ENCODE measurements at regions not wholly inside any gene's neighbourhood (a gene's known extent, or its start where the extent isn't known, plus 50 kb on each side); places are given as distances from the start of the nearest gene placed in this dataset.
"Not testable (repeated sequence)": the region's sequence is repeated elsewhere in the genome, so short reads cannot be mapped to it uniquely, and the experiment has no call there.

- TF ChIP-seq ZFP30 (CRISPR knock-in tag; IDR thresholded peaks at IDR 0.05) (no peak), PPARA (CRISPR knock-in tag; IDR thresholded peaks at IDR 0.05; ENCODE audit: borderline replicate concordance) (no peak), ISL1 (CRISPR knock-in tag; IDR thresholded peaks at IDR 0.05) (no peak)
These were observed 238.9 kb upstream of the ADCY2 start for GRCh38 chr5:7157083-7157482.

GRCh38 chr5:7169240-7169878 is 226.6 kb upstream of the ADCY2 start:
- TF ChIP-seq PPARA (CRISPR knock-in tag; IDR thresholded peaks at IDR 0.05; ENCODE audit: borderline replicate concordance) (no peak), TCF4 (CRISPR knock-in tag; IDR thresholded peaks at IDR 0.05; ENCODE audit: borderline replicate concordance) (no peak), SNAI2 (CRISPR knock-in tag; IDR thresholded peaks at IDR 0.05) (no peak), GLIS3 (CRISPR knock-in tag; IDR thresholded peaks at IDR 0.05) (no peak), OSR1 (CRISPR knock-in tag; IDR thresholded peaks at IDR 0.05) (no peak), ESRRG (CRISPR knock-in tag; IDR thresholded peaks at IDR 0.05) (no peak), TOX (CRISPR knock-in tag; IDR thresholded peaks at IDR 0.05; ENCODE audit: borderline replicate concordance) (no peak), ARNTL (CRISPR knock-in tag; IDR thresholded peaks at IDR 0.05; ENCODE audit: borderline replicate concordance, low read depth) (no peak), ZFP3 (CRISPR knock-in tag; IDR thresholded peaks at IDR 0.05) (no peak)
- ATAC-seq = no peak

More at GRCh38 chr5:7157083-7157482, 238.9 kb upstream of the ADCY2 start:
- ATAC-seq = no peak

- ATAC-seq = not testable (repeated sequence)
These were observed 225.2 kb upstream of the ADCY2 start for GRCh38 chr5:7170785-7171184.

- ATAC-seq = no peak
- TF ChIP-seq ZFP30 (CRISPR knock-in tag; IDR thresholded peaks at IDR 0.05) = no peak
- TF ChIP-seq PPARA (CRISPR knock-in tag; IDR thresholded peaks at IDR 0.05; ENCODE audit: borderline replicate concordance) = no peak
- TF ChIP-seq CSDC2 (CRISPR knock-in tag; IDR thresholded peaks at IDR 0.05) = no peak
- TF ChIP-seq BACH2 (CRISPR knock-in tag; IDR thresholded peaks at IDR 0.05; ENCODE audit: borderline replicate concordance) = no peak
- no peak for TF ChIP-seq ZNF8 (CRISPR knock-in tag; IDR thresholded peaks at IDR 0.05)
- no peak for TF ChIP-seq TCF4 (CRISPR knock-in tag; IDR thresholded peaks at IDR 0.05; ENCODE audit: borderline replicate concordance)
- no peak for TF ChIP-seq CSRNP3 (CRISPR knock-in tag; IDR thresholded peaks at IDR 0.05)
- TF ChIP-seq ZC3H10 (CRISPR knock-in tag; IDR thresholded peaks at IDR 0.05) = no peak
These were observed 216.6 kb upstream of the ADCY2 start for GRCh38 chr5:7179364-7179763.

- ATAC-seq = no peak
- no peak for TF ChIP-seq ZFP30 (CRISPR knock-in tag; IDR thresholded peaks at IDR 0.05)
- no peak for TF ChIP-seq TSHZ2 (CRISPR knock-in tag; IDR thresholded peaks at IDR 0.05)
- no peak for TF ChIP-seq ZFP3 (CRISPR knock-in tag; IDR thresholded peaks at IDR 0.05)
- TF ChIP-seq TOX (CRISPR knock-in tag; IDR thresholded peaks at IDR 0.05; ENCODE audit: borderline replicate concordance) = no peak
- TF ChIP-seq ZNF565 (CRISPR knock-in tag; conservative IDR thresholded peaks at IDR 0.05; ENCODE audit: low read depth) = no peak
- TF ChIP-seq ESRRG (CRISPR knock-in tag; IDR thresholded peaks at IDR 0.05) = no peak
- TF ChIP-seq ZNF70 (CRISPR knock-in tag; IDR thresholded peaks at IDR 0.05) = no peak
- no peak for TF ChIP-seq ZC3H10 (CRISPR knock-in tag; IDR thresholded peaks at IDR 0.05)
- TF ChIP-seq PATZ1 (CRISPR knock-in tag; IDR thresholded peaks at IDR 0.05; ENCODE audit: borderline replicate concordance) = no peak
- TF ChIP-seq BACH2 (CRISPR knock-in tag; IDR thresholded peaks at IDR 0.05; ENCODE audit: borderline replicate concordance) = no peak
- no peak for TF ChIP-seq PPARA (CRISPR knock-in tag; IDR thresholded peaks at IDR 0.05; ENCODE audit: borderline replicate concordance)
- TF ChIP-seq ZNF8 (CRISPR knock-in tag; IDR thresholded peaks at IDR 0.05) = no peak
These were observed 214.1 kb upstream of the ADCY2 start for GRCh38 chr5:7181841-7182240.
